ENCODE measurements at regions not wholly inside any gene's neighbourhood (a gene's known extent, or its start where the extent isn't known, plus 50 kb on each side); places are given as distances from the start of the nearest gene placed in this dataset.

DNA sequence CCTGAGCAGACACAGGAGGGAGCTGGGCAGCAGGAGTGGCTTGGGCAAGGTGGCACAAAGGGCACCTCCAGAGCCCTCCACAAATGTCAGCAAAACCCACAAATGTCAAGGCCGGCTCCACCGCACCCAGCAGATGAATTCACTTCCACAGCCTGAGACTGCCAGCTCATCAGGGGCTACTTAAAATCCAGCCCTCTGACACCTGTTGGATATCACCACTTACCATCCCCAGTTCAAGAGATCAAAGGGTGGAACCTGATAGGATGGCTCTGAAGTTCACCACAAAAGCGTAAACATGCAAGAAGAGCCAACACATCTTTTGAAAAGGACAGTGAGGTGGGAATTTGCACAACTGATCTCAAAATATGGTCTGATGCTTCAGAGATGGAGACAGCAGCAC, 168.6 kb upstream of the GRK3 start:
- H3K9me3 ChIP-seq (ENCODE audit: control insufficient read depth, insufficient read depth, low read length) = no peaks in the 10 kb centered on the region
- 0 out of 2 replicates have a peak, but pooled peaks cover 1% of the 10 kb centered on the region for H3K36me3 ChIP-seq (ENCODE audit: control insufficient read depth, insufficient read depth, low read length)
- H3K18ac ChIP-seq (ENCODE audit: low read depth, low read length) = no peak overlapping the region
- no peak overlapping the region for H3K56ac ChIP-seq (ENCODE audit: extremely low read depth, insufficient read depth, low read length)
- peaks cover 42 to 80% of the 10 kb centered on the region in 2 experiments for H3K79me1 ChIP-seq (ENCODE audit: low read depth in 1 of 2, low read length in 2 of 2)
- H3K9me1 ChIP-seq (ENCODE audit: insufficient read depth, low read length) = peaks cover 15% of the 10 kb centered on the region; the same call in 1 of the 2 replicates
- no peak overlapping the region for H2BK120ac ChIP-seq (ENCODE audit: low read depth, low read length)
- H4K91ac ChIP-seq (ENCODE audit: insufficient read depth, low read depth, low read length) = no peak overlapping the region
- peaks cover 5% of the 10 kb centered on the region for H3K4me1 ChIP-seq (ENCODE audit: control insufficient read depth, insufficient read depth, low read length)
- DNase-seq (no peak), ATAC-seq (ENCODE audit: low read depth) (no peak)
- dilution Hi-C loops (cut with HindIII; ENCODE audit: low sequenced_read_pairs, unreplicated experiment) = no loop called here
- H3K27me3 ChIP-seq (ENCODE audit: control insufficient read depth, insufficient read depth, low read length) = no peaks in the 10 kb centered on the region
- POLR2A ChIA-PET (ENCODE audit: unreplicated experiment) = no interaction called here
- no peak overlapping the region for H3K27ac ChIP-seq (ENCODE audit: insufficient read depth, low read length)
- no peak overlapping the region for H2AK5ac ChIP-seq (ENCODE audit: low read depth, low read length)
- H3K23ac ChIP-seq (ENCODE audit: low read depth, low read length) = no peak overlapping the region; the same call in 1 of the 2 replicates
- in situ Hi-C loops (cut with MboI; ENCODE audit: low sequenced_read_pairs) = no loop called here
- H3K4me3 ChIP-seq (ENCODE audit: insufficient read depth, low read depth, low read length) = no peak overlapping the region
- H2BK20ac ChIP-seq (ENCODE audit: low read depth, low read length) = no peak overlapping the region
- H2BK5ac ChIP-seq (ENCODE audit: low read depth, low read length, poor library complexity, severe bottlenecking) = no peak overlapping the region
- no CpG with 5 or more reads among the region's 3 CpGs for whole genome bisulfite sequencing, 2 experiments (ENCODE audit: extremely low coverage in 2 of 2, insufficient read length in 1 of 2)
- H3K4me2 ChIP-seq (ENCODE audit: low read depth, low read length) = no peak overlapping the region
- no peak overlapping the region for H4K5ac ChIP-seq (ENCODE audit: low read depth, low read length)
- no peak overlapping the region for H3K14ac ChIP-seq (replicated peaks; ENCODE audit: low read depth, low read length)
- intact Hi-C loops (cut with micrococcal nuclease) = no loop called here
- H2BK15ac ChIP-seq (ENCODE audit: low read depth, low read length) = no peak overlapping the region
- H3K9ac ChIP-seq (ENCODE audit: low read depth, low read length) = no peak overlapping the region
- H4K20me1 ChIP-seq (ENCODE audit: insufficient read depth, low read length) = peaks cover 91% of the 10 kb centered on the region
- no peak overlapping the region for H3K4ac ChIP-seq (ENCODE audit: low read depth, low read length)
- CTCF ChIA-PET = no interaction called here
- no TSS peak for BruUV-seq (replicated peaks)
- H4K8ac ChIP-seq (ENCODE audit: low read depth in 2 of 2, low read length in 2 of 2) = no peak overlapping the region
- H2AK9ac ChIP-seq (replicated peaks; ENCODE audit: low read depth, low read length, poor library complexity) = no peak overlapping the region
- H2AFZ ChIP-seq (replicated peaks; ENCODE audit: low read length, poor library complexity) = no peak overlapping the region
- TF ChIP-seq MAFK (IDR thresholded peaks at IDR 0.05; ENCODE audit: low read depth, low read length) = no peak
- TF ChIP-seq, protein P1, sequence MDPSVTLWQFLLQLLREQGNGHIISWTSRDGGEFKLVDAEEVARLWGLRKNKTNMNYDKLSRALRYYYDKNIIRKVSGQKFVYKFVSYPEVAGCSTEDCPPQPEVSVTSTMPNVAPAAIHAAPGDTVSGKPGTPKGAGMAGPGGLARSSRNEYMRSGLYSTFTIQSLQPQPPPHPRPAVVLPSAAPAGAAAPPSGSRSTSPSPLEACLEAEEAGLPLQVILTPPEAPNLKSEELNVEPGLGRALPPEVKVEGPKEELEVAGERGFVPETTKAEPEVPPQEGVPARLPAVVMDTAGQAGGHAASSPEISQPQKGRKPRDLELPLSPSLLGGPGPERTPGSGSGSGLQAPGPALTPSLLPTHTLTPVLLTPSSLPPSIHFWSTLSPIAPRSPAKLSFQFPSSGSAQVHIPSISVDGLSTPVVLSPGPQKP (IDR thresholded peaks at IDR 0.05; ENCODE audit: borderline replicate concordance, low read depth, low read length) = no peak
- TF ChIP-seq CHD1 (IDR thresholded peaks at IDR 0.05; ENCODE audit: low read depth, low read length) = no peak
- TF ChIP-seq CEBPB (IDR thresholded peaks at IDR 0.05; ENCODE audit: low read depth, low read length) = no peak
- TF ChIP-seq MAZ (IDR thresholded peaks at IDR 0.05; ENCODE audit: borderline replicate concordance, low read depth, low read length) = no peak
- no peak for TF ChIP-seq BHLHE40 (IDR thresholded peaks at IDR 0.05; ENCODE audit: low read depth, low read length)
- TF ChIP-seq FOS (IDR thresholded peaks at IDR 0.05; ENCODE audit: low read depth, low read length) = no peak
- TF ChIP-seq, protein P2, sequence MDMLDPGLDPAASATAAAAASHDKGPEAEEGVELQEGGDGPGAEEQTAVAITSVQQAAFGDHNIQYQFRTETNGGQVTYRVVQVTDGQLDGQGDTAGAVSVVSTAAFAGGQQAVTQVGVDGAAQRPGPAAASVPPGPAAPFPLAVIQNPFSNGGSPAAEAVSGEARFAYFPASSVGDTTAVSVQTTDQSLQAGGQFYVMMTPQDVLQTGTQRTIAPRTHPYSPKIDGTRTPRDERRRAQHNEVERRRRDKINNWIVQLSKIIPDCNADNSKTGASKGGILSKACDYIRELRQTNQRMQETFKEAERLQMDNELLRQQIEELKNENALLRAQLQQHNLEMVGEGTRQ (IDR thresholded peaks at IDR 0.05; ENCODE audit: low read depth, low read length) = no peak
- no peak for TF ChIP-seq RAD21 (IDR thresholded peaks at IDR 0.05; ENCODE audit: low read length)
- TF ChIP-seq SMC3 (IDR thresholded peaks at IDR 0.05; ENCODE audit: low read depth, low read length) = no peak
- TF ChIP-seq RCOR1 (IDR thresholded peaks at IDR 0.05; ENCODE audit: insufficient replicate concordance, low read length) = no peak
- TF ChIP-seq POLR2A (IDR thresholded peaks at IDR 0.05; ENCODE audit: low read depth, low read length) = no peak
- TF ChIP-seq MXI1 (IDR thresholded peaks at IDR 0.05; ENCODE audit: borderline replicate concordance, low read depth, low read length) = no peak
- no peak for TF ChIP-seq RFX5 (IDR thresholded peaks at IDR 0.05; ENCODE audit: low read depth, low read length)
- no peak for TF ChIP-seq NFE2L2 (IDR thresholded peaks at IDR 0.05; ENCODE audit: low read depth, low read length)
- no peak for TF ChIP-seq CTCF (conservative IDR thresholded peaks at IDR 0.05; ENCODE audit: low read depth, low read length)

Measured in IMR-90 (cell line).